NB4 (cell line): ENCODE measurements at regions not wholly inside any gene's neighbourhood (a gene's known extent, or its start where the extent isn't known, plus 50 kb on each side); places are given as distances from the start of the nearest gene placed in this dataset.

Experiments used
- POLR2A ChIP-seq: IDR thresholded peaks from 2 replicates; pipeline ENCODE4 v1.6.1; 2011; ENCODE audit warnings: mild to moderate bottlenecking; ENCODE audit not compliant: insufficient read length; ENCODE audit errors: extremely low read depth
- TF ChIP-seq, protein P1 (sequence below): IDR thresholded peaks from one replicate; pipeline ENCODE4 v1.5.1; 2012; ENCODE audit warnings: low read depth, low read length
- TF ChIP-seq, protein P2 (sequence below): IDR thresholded peaks from 2 replicates; pipeline ENCODE4 v1.6.1; 2011; ENCODE audit warnings: low read depth, low read length

DNA sequence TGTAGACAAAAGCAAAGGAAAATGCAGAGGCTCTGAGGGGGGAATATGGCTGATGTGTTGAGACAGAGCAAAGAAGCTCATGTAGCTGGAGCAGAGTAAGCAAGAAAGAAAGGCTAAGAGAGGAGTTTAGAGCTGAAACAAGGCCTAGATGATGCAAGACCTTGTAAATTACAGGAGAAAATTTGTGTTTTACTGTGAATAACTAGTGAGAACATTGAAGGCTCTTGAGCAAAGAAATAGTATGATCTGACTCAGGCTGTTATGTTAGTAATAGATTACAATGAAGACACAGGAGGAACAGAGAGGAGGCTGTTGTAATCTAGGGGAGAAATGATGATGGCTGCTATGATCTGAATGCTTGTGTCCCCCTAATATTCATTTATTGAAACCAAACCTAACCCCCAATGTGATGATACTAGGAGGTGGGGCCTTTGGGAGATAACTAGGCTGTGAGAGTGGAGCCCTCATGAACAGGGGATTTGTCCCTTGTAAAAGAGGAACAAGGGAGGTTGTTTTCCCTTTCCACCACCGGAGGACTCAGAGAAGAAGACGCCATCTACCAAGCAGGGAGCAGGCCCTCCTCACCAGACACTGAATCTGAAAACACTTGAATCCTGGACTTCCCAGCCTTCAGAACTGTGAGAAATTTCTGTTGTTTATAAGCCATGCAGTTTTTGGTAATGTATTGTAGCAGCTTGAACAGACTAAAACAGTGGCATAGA lies 394.9 kb downstream of the HTR7 start:
- TF ChIP-seq, protein P1, sequence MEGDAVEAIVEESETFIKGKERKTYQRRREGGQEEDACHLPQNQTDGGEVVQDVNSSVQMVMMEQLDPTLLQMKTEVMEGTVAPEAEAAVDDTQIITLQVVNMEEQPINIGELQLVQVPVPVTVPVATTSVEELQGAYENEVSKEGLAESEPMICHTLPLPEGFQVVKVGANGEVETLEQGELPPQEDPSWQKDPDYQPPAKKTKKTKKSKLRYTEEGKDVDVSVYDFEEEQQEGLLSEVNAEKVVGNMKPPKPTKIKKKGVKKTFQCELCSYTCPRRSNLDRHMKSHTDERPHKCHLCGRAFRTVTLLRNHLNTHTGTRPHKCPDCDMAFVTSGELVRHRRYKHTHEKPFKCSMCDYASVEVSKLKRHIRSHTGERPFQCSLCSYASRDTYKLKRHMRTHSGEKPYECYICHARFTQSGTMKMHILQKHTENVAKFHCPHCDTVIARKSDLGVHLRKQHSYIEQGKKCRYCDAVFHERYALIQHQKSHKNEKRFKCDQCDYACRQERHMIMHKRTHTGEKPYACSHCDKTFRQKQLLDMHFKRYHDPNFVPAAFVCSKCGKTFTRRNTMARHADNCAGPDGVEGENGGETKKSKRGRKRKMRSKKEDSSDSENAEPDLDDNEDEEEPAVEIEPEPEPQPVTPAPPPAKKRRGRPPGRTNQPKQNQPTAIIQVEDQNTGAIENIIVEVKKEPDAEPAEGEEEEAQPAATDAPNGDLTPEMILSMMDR, result no peak
- TF ChIP-seq POLR2A, result no peak
- TF ChIP-seq, protein P2, sequence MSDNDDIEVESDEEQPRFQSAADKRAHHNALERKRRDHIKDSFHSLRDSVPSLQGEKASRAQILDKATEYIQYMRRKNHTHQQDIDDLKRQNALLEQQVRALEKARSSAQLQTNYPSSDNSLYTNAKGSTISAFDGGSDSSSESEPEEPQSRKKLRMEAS, result no peak
